ENCODE measurements at regions not wholly inside any gene's neighbourhood (a gene's known extent, or its start where the extent isn't known, plus 50 kb on each side); places are given as distances from the start of the nearest gene placed in this dataset.
A peak's percentile ranks its signal among the peaks of the same experiment; 100 is the strongest.

DNA sequence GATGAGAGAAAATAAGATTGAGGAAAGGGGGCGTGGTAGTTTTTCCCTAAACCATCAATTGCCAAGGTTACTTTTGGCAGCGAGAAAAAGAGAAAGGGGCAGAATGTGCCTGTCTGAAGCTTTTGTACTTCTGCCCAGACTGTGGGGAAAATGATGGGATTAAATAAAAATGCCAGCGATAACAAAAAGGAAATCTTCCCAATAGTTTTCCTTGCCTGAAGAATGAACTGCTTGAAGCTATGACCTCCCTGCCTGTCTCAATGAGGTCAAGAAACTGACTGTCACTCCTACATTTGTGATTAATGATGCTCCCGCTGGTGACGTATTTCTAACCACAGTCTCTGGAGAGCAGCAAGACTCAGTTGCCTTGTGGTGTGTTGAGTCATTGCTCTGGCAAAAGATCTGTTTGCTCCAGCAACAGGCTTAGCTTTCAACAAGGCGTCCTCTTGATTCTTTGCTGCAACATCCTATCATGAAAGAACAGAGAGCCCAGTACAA is 1051.5 kb downstream of the DIAPH3 start:
- peak; percentile 91 for DNase-seq (ENCODE audit: low spot score)

DNA sequence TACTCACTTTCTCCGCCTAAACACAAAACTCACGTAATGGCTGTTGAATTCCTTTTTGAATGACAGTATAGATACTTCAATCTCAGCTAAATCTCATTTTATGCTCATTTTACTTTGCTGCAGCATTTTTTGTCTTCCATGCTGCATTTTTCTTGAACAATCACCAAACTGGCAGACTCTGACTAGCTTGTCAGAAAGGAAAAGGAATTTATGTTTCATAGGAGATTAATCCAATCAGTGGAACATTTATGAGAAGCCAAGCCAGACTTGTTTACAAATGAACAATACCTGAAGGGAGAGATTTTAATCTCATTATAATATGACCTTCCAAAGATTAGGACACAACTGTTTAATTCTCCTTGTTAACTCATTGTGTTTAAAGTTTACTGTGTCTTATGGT is 1044.3 kb downstream of the DIAPH3 start:
- DNase-seq (ENCODE audit: low spot score) = no peak

DNA sequence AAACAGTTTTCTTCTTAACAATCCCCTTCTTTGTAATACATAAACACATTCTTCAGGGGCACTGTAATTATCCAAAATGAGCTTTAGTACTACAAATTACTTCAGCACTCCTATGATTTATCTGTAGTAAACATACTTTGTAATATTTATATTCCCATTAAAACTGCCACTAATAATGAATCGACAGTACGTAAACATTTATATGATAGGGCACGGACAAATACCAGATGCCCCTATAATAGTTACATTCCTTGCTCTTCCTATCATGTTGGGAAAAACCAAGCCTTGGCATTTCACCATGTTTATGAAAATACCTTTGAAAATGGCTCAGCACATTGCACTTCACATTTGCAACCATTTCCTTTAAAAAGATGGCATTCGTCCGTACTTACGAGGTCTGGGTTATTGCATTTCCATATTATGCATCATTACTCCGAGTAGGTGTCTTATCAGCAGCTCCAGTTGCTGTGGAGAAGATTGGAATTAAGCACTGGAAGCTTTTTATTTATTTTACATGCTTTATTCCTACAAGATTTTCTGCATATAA is 1043.4 kb downstream of the DIAPH3 start:
- no peak for DNase-seq (ENCODE audit: low spot score)

DNA sequence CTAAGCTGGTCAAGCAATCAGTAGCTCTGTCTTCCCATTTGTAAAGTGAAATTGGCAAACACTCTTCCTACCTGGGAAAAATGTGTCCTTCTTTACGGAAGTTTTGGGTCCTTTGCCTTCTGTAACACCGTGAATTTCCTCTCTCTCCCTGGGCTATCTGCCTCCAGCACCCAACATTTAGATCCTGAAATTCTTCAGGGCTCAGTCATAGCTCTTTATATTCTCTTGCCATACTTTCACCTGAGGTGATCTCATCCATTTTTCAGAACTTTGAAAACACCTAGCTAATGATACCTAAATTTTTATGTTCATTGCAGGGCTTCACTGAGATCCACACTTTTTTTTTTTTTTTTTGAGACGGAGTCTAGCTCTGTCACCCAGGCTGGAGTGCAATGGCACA is 1042.2 kb downstream of the DIAPH3 start:
- DNase-seq (ENCODE audit: low spot score) = no peak

DNA sequence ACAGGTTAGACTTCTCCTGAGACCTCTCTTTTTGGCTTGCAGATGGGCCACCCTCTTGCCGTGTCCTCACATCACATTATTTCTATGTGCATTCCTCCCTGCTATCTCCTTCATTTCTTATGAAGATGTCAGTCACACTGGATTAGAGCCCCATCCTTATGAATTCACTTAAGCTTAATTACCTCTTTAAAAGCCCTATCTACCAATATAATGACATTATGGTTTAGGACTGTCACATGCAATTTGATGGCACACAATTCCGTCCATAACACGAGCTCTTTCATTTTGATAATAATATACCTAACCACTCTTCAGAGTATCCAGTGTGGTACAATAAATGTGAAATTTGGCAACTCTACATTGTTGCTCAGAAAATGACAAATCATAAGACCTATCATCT is 1037.3 kb downstream of the DIAPH3 start:
- no peak for DNase-seq (ENCODE audit: low spot score)

DNA sequence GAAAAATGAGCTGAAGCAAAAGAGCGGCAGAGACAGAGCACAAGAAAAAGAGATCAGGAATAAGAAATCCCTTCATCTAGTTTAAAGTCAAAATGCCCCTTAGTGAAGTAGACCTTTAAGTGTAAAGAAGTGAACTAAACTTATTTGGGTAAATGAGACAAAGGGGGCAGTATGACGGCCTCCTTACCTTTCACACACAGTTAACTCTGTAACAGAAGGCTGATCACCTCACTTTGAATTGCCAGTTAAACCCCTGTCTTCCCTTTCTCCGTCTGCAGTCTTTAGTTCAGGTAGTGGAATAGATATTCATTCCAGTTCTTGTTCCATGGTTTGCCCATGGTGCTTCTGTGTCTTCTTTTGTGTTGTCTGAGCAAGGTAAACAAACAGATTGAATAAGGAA is 1029.8 kb downstream of the DIAPH3 start:
- DNase-seq (ENCODE audit: low spot score) = no peak

DNA sequence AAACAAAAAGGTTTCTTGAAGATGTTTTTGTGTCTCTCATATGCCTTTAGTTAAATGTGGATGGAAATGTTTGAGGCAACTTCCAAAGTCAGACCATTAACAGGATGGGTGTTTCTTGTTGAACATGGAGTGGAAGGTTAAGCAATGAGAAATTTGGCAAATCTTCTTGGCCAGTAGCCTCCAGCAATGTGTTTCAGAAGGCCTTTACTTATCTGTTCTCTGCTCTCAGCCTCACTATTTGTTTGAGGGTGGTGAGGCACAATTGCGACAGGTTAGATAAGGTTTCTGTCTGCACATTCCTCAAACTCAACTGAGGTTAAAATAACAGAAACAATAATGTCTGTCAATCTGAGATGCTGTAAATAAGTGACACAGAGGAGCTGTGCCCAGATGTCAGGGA is 1019.0 kb downstream of the DIAPH3 start:
- no peak for DNase-seq (ENCODE audit: low spot score)

DNA sequence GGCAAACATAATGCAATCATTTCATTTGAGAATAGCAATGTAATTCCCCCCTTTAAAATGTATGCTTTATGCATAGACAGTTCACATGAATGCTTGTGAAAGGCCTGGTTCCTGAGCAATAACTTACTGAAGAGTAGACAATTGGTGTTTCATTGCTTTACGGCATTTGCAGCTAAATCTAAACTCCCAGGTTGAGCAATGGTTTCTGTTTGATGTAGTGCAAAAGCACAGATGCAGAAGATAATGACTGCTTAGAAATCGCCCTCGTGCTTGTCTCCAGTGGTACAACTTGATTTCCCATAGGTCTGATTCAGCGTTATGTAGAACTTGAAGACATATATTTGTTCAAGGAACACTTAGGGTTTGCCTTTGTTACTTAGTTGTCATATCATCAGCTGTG is 1018.3 kb downstream of the DIAPH3 start:
- no peak for DNase-seq (ENCODE audit: low spot score)

DNA sequence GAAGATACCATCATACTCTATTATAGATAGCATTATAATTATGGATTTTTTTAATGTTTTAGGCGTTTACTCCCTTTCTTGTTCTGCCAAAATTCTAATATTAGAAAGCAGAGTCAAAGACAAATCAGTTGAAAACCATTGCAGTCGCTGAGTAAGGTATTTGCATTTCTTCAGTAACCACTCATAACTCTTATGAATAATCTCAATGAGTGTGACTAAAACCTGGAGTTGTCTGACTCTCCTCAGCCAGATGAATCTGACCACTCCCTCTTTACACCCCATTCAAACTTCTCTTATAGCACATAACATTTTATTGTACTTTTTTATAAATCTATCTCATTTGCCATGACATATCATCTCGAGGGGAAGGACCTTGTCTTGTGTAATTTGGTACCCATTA is 1006.5 kb downstream of the DIAPH3 start:
- DNase-seq (ENCODE audit: low spot score) = no peak

DNA sequence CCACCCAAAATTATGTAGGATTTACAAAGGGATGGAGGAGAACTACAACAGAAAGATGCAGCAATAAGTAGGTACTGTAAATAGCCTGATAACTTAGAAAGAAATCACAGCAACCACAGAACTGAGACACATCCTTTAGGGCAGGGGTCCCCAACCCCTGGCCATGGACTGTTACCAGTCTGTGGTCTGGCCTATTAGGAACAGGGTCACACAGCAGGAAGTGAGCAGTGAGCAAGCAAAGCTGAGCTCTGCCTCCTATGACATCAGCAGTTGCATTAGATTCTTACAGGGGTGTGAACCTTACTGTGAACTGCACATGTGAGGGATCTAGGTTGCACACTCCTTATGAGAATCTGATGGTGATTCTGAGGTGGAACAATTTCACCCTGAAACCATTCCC is 997.6 kb downstream of the DIAPH3 start:
- no peak for DNase-seq (ENCODE audit: low spot score)

DNA sequence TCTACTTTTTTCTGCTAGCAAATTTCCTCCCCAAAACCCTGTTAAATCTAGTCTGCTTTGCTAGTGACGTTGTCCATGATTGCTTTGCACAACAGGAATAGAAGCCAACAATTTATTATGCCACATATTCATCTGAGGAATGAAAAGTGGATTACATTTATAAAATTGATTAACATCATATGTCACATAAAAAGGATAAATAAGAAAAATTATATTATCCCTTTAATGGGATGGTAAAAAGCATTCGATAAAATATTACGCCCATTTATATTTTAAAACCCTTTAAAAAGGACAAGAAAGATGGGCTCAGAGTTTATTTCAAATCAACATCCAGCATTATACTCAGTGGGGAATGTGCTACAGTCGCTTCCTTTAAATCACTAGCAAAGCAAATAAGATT is 991.7 kb downstream of the DIAPH3 start:
- DNase-seq (ENCODE audit: low spot score) = no peak

DNA sequence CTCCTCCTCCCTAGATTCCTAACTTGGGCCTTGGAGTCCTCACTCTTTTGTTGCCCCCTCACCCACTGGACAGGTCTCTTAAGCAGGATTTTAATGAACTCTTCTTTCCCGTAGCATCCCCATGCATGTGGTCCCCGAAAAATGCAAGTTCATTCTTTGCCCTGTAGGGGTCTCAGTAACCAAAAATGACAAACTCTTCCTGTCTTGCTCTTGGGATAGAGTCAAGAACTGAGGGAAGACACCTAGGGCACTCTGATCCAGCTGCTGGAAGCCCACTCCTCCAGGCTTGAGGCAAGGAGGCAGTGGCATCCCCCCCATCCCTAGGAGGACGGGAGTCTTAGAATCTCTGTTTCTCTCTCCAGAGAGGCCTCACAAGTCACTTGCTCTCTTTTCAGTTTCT is 987.0 kb downstream of the DIAPH3 start:
- no peak for DNase-seq (ENCODE audit: low spot score)

DNA sequence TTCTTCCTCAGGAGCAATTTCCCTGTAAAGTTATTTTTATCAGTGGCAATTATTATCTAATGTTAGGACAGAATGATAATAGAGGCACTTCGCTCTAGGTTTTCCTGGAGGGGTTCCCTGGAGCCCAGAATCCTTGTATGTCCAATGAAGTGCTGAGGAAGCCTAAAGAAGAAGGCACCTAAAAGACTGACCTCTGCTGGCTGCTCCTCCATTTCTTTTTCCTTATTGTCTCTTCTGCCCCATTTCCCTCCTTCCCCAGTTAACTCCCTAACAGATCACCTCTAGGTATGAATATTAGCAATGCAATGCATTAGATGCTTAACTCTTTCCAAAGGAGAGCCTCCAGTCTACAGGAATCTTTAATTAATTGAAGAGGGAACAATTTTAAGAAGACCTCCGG is 985.4 kb downstream of the DIAPH3 start:
- peak; percentile 19 for DNase-seq (ENCODE audit: low spot score)

DNA sequence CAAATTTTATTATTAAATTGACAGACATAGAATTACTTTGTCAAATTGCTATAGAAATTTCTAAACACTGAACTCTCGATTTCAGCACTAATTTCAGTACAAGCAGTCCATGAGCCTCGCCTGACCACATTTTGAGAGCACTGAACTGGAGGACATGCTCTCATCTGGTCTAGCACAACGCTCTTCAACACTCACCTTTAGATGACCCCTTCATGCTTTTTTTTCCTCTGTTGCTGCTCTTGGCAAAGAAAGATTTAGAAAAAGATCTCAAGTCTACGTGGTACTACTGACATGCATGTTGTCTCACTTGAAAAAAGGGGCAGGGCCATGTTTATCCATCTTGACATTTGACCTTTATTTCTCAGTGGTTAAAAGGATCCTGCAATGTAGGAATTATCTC is 981.5 kb downstream of the DIAPH3 start:
- no peak for DNase-seq (ENCODE audit: low spot score)

DNA sequence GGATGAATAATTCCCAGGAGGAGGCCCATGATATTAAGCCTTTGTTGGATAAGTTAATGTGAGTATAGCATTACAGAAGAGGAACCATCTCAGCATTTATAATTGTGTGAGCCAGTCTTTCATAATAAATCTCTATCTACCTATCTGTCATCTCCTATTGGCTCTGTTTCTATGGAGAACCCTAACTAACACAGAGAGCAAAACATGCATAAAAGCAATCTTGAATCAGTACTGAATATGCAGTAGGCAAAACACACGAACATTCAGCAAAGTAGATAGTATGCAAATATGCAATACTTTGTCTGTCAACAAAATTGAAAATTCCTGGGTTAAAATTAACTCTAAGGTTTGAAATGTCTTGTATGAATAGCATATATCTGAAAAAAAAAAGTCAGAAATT is 966.3 kb downstream of the DIAPH3 start:
- DNase-seq (ENCODE audit: low spot score) = no peak

DNA sequence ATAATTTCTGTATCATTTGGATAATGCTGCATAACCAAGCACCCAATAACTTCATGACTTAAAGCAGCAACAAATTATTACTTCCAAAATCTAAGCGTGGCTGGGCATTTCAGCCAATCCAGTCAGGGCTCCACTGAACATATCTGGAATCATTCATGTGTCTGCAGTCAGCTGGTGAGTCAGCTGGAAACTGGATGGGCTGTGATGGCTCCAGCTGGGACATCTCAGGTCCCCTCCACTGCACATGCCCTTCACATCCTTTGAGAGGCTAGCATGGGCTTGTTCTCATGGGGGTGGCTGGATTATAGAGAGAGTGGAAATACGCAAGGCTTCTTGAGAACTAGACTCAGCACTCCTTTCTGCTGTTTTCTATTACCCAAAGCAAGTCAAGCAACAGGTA is 961.9 kb downstream of the DIAPH3 start:
- no peak for DNase-seq (ENCODE audit: low spot score)

DNA sequence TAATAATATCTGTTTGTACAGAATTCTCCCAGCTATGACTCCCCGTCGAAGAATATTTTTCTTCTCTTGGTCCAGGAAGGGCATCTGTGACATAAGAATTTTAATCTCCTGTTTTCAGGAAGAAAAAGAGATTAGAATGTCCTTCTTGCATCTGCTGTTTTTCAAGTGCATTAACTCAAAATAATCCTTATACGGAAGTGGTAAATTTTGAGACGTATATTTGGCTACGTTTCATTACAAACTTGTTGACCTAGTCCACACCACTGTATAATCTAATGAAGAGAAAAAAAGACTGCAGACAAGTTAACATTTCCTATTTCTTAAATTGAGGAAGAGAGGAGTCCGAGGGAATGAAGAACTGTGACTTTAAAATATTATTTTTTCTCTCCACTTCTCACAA is 959.9 kb downstream of the DIAPH3 start:
- DNase-seq (ENCODE audit: low spot score) = no peak

DNA sequence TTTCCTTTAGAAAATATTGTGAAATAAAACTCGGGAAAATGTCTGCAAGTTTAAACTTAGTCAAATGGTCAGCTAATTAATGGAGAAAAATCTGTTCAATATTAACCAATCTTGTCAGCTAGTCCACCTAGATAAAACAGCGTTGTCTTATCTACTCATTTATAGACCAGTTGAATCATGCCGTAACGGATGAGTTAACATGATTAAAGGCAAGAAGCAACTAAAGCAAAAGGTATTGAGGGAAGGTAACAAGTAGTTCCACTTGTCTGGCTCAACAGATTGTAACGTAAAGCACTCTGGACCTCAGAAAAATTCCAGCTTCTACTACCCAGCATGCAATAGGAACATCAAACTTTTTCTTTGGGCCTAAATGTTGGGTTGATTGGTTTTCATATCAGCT is 958.2 kb downstream of the DIAPH3 start:
- DNase-seq (ENCODE audit: low spot score) = no peak

DNA sequence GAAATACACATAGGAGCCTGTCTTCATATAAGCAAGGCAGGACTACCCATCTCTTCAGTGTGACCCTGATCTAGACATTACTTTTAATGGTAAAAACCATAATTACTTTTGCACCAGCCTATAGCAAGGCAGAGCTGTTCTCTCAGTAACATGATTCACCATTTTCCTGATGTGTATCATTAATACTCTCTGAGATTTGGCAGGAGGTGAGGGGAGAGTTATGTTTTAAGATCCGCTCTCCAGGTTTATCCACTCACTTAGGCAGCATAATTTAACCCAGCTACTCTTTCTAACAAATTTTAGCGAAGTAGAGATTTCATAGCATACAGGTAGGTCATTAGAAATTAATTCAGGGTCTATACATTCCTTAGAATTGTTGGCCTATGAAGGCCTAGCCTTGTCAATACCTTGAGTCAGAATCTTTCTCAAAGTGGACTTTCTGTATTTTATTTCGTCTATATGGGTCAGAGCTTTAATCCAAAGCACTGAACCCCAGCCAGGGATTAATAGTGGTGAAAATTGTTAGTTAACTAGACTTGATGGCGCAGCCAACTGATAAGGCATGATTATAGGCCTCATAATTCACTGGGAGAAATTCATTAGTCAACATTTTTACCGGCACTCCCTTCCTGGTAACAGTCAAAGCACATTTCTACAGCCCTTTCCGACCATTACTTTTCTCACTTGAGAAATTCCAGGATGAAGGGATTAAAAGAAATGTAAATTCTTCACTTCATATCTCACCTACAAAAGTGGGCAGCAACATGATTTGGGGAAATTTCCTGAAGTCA is 955.1 kb downstream of the DIAPH3 start:
- peak; percentile 34 for DNase-seq (ENCODE audit: low spot score)

DNA sequence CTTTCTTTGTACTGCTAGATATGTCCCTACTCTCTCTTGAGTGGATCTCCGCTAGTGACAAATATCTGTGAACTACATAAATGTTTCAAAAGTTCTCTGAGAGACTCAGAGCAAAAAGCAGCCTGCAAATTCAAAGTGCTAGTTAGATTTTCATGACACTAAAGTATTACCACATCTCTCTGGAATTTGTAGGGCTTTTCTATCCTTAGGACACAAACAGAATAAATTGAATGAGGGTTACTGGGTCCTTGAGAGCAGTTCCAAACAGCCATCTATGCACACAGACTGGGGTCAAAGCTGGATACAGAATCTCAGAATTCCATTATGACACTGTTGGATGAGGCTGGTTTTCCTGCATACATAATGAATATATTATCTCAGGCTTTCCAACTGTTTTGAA is 953.2 kb downstream of the DIAPH3 start:
- DNase-seq (ENCODE audit: low spot score) = no peak

DNA sequence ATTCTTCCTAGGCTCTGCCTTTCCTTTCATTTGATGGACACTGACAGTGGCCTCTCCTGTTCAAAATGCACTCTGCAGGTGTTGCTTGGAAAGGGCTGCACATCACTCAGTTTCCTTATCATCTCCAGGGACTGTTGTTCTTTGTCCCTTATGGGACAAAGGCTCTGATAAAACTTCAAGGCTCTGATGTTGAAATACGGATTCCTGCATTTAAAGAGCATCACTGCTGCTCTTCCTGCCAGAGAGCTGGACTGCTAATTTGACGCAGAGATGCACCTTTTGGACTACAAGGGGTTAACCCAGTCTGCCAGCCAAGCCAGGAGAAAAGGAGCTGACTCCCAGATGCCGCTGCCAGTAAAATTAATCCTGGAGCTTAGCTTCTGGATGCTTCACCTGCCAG is 952.1 kb downstream of the DIAPH3 start:
- no peak for DNase-seq (ENCODE audit: low spot score)

DNA sequence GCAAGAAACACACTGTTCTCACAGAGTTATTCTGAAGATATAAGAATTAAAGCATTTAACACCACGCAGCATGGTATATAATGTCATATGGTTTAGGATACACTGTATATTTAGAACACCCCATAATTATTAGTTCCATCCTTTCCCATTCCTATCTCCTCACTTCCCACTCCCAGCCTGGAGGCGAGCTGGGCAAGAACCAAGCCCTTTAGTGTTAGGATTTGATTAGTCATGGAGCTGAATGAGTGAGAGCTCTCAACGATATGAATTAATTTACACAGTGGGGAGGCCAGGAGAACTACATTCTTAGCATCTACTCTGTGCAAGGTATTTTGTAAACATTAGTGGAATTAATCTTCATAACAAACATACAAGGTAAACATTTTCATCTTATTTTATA is 934.3 kb downstream of the DIAPH3 start:
- DNase-seq (ENCODE audit: low spot score) = no peak

DNA sequence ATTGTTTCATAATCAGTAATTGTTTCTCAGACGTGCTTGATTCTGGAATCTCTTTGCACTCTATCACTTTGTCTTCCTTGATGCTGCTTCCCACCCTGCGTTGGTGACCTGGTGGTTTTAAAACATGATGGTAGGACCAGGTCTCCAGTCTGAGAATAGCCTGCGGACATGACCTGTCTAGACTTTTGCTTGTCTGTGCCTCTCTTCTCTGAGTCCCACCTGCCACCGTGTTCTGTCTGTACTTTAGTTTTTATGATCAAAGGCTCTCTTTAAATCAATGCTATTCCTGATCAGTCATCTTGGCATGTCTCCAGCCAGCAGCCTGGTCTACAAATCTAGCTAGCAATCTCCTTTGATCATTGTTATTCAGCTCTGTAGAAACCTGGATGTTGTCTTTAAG is 933.9 kb downstream of the DIAPH3 start:
- DNase-seq (ENCODE audit: low spot score) = no peak

Measured in A172 (cell line).